ENCODE measurements at regions not wholly inside any gene's neighbourhood (a gene's known extent, or its start where the extent isn't known, plus 50 kb on each side); places are given as distances from the start of the nearest gene placed in this dataset.

- H3K4ac ChIP-seq (ENCODE audit: low read depth, low read length) = no peak overlapping the region
- no peaks in the 10 kb centered on the region for H3K79me2 ChIP-seq (ENCODE audit: control insufficient read depth, insufficient read depth, low read length, poor library complexity)
- no peaks in the 10 kb centered on the region for H3K36me3 ChIP-seq (ENCODE audit: control insufficient read depth in 1 of 2, insufficient read depth in 2 of 2, low read length in 2 of 2)
- H3K9me3 ChIP-seq (ENCODE audit: insufficient read depth, low read depth, low read length) = no peaks in the 10 kb centered on the region
- no peak overlapping the region for H3K27ac ChIP-seq (ENCODE audit: low read depth, low read length)
- no peak overlapping the region for H3K18ac ChIP-seq (ENCODE audit: low read length)
- no peak overlapping the region for H3K23ac ChIP-seq (ENCODE audit: low read length)
- no peak overlapping the region for H3K4me3 ChIP-seq (ENCODE audit: low read depth, low read length)
- no peak overlapping the region for H3K4me2 ChIP-seq (ENCODE audit: low read length)
- DNase-seq = no peak
- no peak overlapping the region for H2BK120ac ChIP-seq (ENCODE audit: insufficient read depth, low read length, poor library complexity)
- no peak overlapping the region for H4K12ac ChIP-seq (ENCODE audit: low read depth, low read length)
- H3K14ac ChIP-seq (ENCODE audit: low read length) = no peak overlapping the region
- no peak overlapping the region for H2AK5ac ChIP-seq (ENCODE audit: low read length)
- no peak overlapping the region for H2AFZ ChIP-seq (ENCODE audit: insufficient read depth, low read length, poor library complexity)
- peaks cover 0 to 2% of the 10 kb centered on the region in 2 experiments for H3K4me1 ChIP-seq (ENCODE audit: control insufficient read depth in 1 of 2, insufficient read depth in 2 of 2, low read length in 2 of 2)
- no peaks in the 10 kb centered on the region for H3K27me3 ChIP-seq (ENCODE audit: insufficient read depth, low read length)
- H2BK5ac ChIP-seq (ENCODE audit: low read depth, low read length, poor library complexity) = no peak overlapping the region
- no peak overlapping the region for H2BK12ac ChIP-seq (ENCODE audit: low read length)
- no peak overlapping the region for H3K9ac ChIP-seq (ENCODE audit: low read length)
- no peak overlapping the region for H4K91ac ChIP-seq (ENCODE audit: low read depth, low read length)
- H4K8ac ChIP-seq (ENCODE audit: low read depth, low read length) = no peak overlapping the region
- no peaks in the 10 kb centered on the region for H3K79me1 ChIP-seq (ENCODE audit: low read length)
These were observed 102.1 kb downstream of the AREG start for GRCh38 chr4:74547042-74547441.

- Histone ChIP-seq H4K12ac (ENCODE audit: low read depth, low read length) (no peak overlapping the region), H3K79me2 (ENCODE audit: control insufficient read depth, insufficient read depth, low read length, poor library complexity) (no peaks in the 10 kb centered on the region), H4K91ac (ENCODE audit: low read depth, low read length) (no peak overlapping the region), H3K9me3 (ENCODE audit: insufficient read depth, low read depth, low read length) (no peaks in the 10 kb centered on the region), H3K27me3 (ENCODE audit: insufficient read depth, low read length) (no peaks in the 10 kb centered on the region), H2BK120ac (ENCODE audit: insufficient read depth, low read length, poor library complexity) (no peak overlapping the region), H3K4me1 (ENCODE audit: control insufficient read depth in 1 of 2, insufficient read depth in 2 of 2, low read length in 2 of 2) (peaks cover 0 to 2% of the 10 kb centered on the region in 2 experiments), H4K8ac (ENCODE audit: low read depth, low read length) (no peak overlapping the region), H3K9ac (ENCODE audit: low read length) (no peak overlapping the region), H3K4me2 (ENCODE audit: low read length) (no peak overlapping the region), H3K4ac (ENCODE audit: low read depth, low read length) (no peak overlapping the region), H2AK5ac (ENCODE audit: low read length) (no peak overlapping the region), H2AFZ (ENCODE audit: insufficient read depth, low read length, poor library complexity) (no peak overlapping the region), H3K18ac (ENCODE audit: low read length) (no peak overlapping the region), H3K36me3 (ENCODE audit: control insufficient read depth in 1 of 2, insufficient read depth in 2 of 2, low read length in 2 of 2) (no peaks in the 10 kb centered on the region), H3K4me3 (ENCODE audit: low read depth, low read length) (no peak overlapping the region), H3K27ac (ENCODE audit: low read depth, low read length) (no peak overlapping the region), H3K23ac (ENCODE audit: low read length) (no peak overlapping the region), H3K14ac (ENCODE audit: low read length) (no peak overlapping the region), H2BK12ac (ENCODE audit: low read length) (no peak overlapping the region), H3K79me1 (ENCODE audit: low read length) (no peaks in the 10 kb centered on the region), H2BK5ac (ENCODE audit: low read depth, low read length, poor library complexity) (no peak overlapping the region)
- DNase-seq = no peak
- WGBS (ENCODE audit: extremely low coverage, insufficient coverage, insufficient read length) = no CpG with 5 or more reads among the region's 2 CpGs
These were observed 103.6 kb downstream of the AREG start for GRCh38 chr4:74548561-74548960.

- Histone ChIP-seq H4K8ac (ENCODE audit: low read depth, low read length) (no peak overlapping the region), H4K12ac (ENCODE audit: low read depth, low read length) (no peak overlapping the region), H2BK5ac (ENCODE audit: low read depth, low read length, poor library complexity) (no peak overlapping the region), H2AFZ (ENCODE audit: insufficient read depth, low read length, poor library complexity) (no peak overlapping the region), H3K4me1 (ENCODE audit: control insufficient read depth in 1 of 2, insufficient read depth in 2 of 2, low read length in 2 of 2) (peaks cover 0 to 2% of the 10 kb centered on the region in 2 experiments), H4K91ac (ENCODE audit: low read depth, low read length) (no peak overlapping the region), H3K9ac (ENCODE audit: low read length) (no peak overlapping the region), H3K4ac (ENCODE audit: low read depth, low read length) (no peak overlapping the region), H3K79me1 (ENCODE audit: low read length) (no peaks in the 10 kb centered on the region), H3K27ac (ENCODE audit: low read depth, low read length) (no peak overlapping the region), H3K79me2 (ENCODE audit: control insufficient read depth, insufficient read depth, low read length, poor library complexity) (no peaks in the 10 kb centered on the region), H3K36me3 (ENCODE audit: control insufficient read depth in 1 of 2, insufficient read depth in 2 of 2, low read length in 2 of 2) (no peaks in the 10 kb centered on the region), H3K18ac (ENCODE audit: low read length) (no peak overlapping the region), H3K4me2 (ENCODE audit: low read length) (no peak overlapping the region), H2BK120ac (ENCODE audit: insufficient read depth, low read length, poor library complexity) (no peak overlapping the region), H3K9me3 (ENCODE audit: insufficient read depth, low read depth, low read length) (no peaks in the 10 kb centered on the region), H3K27me3 (ENCODE audit: insufficient read depth, low read length) (no peaks in the 10 kb centered on the region), H3K23ac (ENCODE audit: low read length) (no peak overlapping the region), H2AK5ac (ENCODE audit: low read length) (no peak overlapping the region), H3K4me3 (ENCODE audit: low read depth, low read length) (no peak overlapping the region), H3K14ac (ENCODE audit: low read length) (no peak overlapping the region), H2BK12ac (ENCODE audit: low read length) (no peak overlapping the region)
- no CpG with 5 or more reads among the region's 2 CpGs for WGBS (ENCODE audit: extremely low coverage, insufficient coverage, insufficient read length)
- DNase-seq = peak in 1 of 2 donors; percentile 18
These were observed 105.0 kb downstream of the AREG start for GRCh38 chr4:74549936-74550335.

- H2AK5ac ChIP-seq (ENCODE audit: low read length) = no peak overlapping the region
- H3K27me3 ChIP-seq (ENCODE audit: insufficient read depth, low read length) = no peaks in the 10 kb centered on the region
- H3K23ac ChIP-seq (ENCODE audit: low read length) = no peak overlapping the region
- no peak overlapping the region for H4K8ac ChIP-seq (ENCODE audit: low read depth, low read length)
- no peak overlapping the region for H3K14ac ChIP-seq (ENCODE audit: low read length)
- no peak overlapping the region for H3K27ac ChIP-seq (ENCODE audit: low read depth, low read length)
- no peak overlapping the region for H2BK5ac ChIP-seq (ENCODE audit: low read depth, low read length, poor library complexity)
- H3K9me3 ChIP-seq (ENCODE audit: insufficient read depth, low read depth, low read length) = no peaks in the 10 kb centered on the region
- H3K4me3 ChIP-seq (ENCODE audit: low read depth, low read length) = no peak overlapping the region
- no peak overlapping the region for H3K4ac ChIP-seq (ENCODE audit: low read depth, low read length)
- H3K18ac ChIP-seq (ENCODE audit: low read length) = no peak overlapping the region
- H2BK12ac ChIP-seq (ENCODE audit: low read length) = no peak overlapping the region
- no peak overlapping the region for H2AFZ ChIP-seq (ENCODE audit: insufficient read depth, low read length, poor library complexity)
- no peaks in the 10 kb centered on the region for H3K79me2 ChIP-seq (ENCODE audit: control insufficient read depth, insufficient read depth, low read length, poor library complexity)
- no peaks in the 10 kb centered on the region for H3K79me1 ChIP-seq (ENCODE audit: low read length)
- no peak overlapping the region for H4K12ac ChIP-seq (ENCODE audit: low read depth, low read length)
- H3K4me2 ChIP-seq (ENCODE audit: low read length) = no peak overlapping the region
- no peaks in the 10 kb centered on the region for H3K4me1 ChIP-seq (ENCODE audit: control insufficient read depth in 1 of 2, insufficient read depth in 2 of 2, low read length in 2 of 2)
- no peak overlapping the region for H2BK120ac ChIP-seq (ENCODE audit: insufficient read depth, low read length, poor library complexity)
- no peak overlapping the region for H4K91ac ChIP-seq (ENCODE audit: low read depth, low read length)
- DNase-seq = no peak
- no peak overlapping the region for H3K9ac ChIP-seq (ENCODE audit: low read length)
- H3K36me3 ChIP-seq (ENCODE audit: control insufficient read depth in 1 of 2, insufficient read depth in 2 of 2, low read length in 2 of 2) = no peaks in the 10 kb centered on the region
These were observed 110.3 kb downstream of the AREG start for GRCh38 chr4:74555231-74555630.

DNA sequence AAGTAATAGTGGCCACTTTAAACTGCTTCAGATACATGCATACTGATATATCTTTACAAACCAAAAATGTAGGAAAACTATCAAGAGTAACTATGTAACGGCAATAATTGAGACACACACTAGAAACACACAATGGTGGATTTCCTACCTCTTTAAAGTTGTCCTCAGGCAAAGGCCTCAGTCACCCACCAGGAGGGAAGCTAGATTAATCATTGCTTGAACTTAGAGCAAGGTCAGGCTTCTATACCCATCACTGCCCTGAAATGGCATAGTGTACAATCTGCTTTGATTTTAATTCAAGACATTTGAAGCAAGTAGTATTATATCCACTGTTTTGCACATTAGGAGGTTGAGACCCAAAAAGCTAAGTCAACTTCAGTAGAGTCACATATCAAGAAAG is 110.9 kb downstream of the AREG start:
- Histone ChIP-seq H3K4me2 (ENCODE audit: low read length) (no peak overlapping the region), H3K36me3 (ENCODE audit: control insufficient read depth in 1 of 2, insufficient read depth in 2 of 2, low read length in 2 of 2) (no peaks in the 10 kb centered on the region), H3K18ac (ENCODE audit: low read length) (no peak overlapping the region), H2AFZ (ENCODE audit: insufficient read depth, low read length, poor library complexity) (no peak overlapping the region), H3K79me2 (ENCODE audit: control insufficient read depth, insufficient read depth, low read length, poor library complexity) (no peaks in the 10 kb centered on the region), H2BK12ac (ENCODE audit: low read length) (no peak overlapping the region), H3K14ac (ENCODE audit: low read length) (no peak overlapping the region), H3K4ac (ENCODE audit: low read depth, low read length) (no peak overlapping the region), H2BK5ac (ENCODE audit: low read depth, low read length, poor library complexity) (no peak overlapping the region), H3K9me3 (ENCODE audit: insufficient read depth, low read depth, low read length) (no peaks in the 10 kb centered on the region), H3K27me3 (ENCODE audit: insufficient read depth, low read length) (no peaks in the 10 kb centered on the region), H4K8ac (ENCODE audit: low read depth, low read length) (no peak overlapping the region), H2AK5ac (ENCODE audit: low read length) (no peak overlapping the region), H2BK120ac (ENCODE audit: insufficient read depth, low read length, poor library complexity) (no peak overlapping the region), H3K79me1 (ENCODE audit: low read length) (no peaks in the 10 kb centered on the region), H3K27ac (ENCODE audit: low read depth, low read length) (no peak overlapping the region), H3K9ac (ENCODE audit: low read length) (no peak overlapping the region), H3K23ac (ENCODE audit: low read length) (no peak overlapping the region), H3K4me1 (ENCODE audit: control insufficient read depth in 1 of 2, insufficient read depth in 2 of 2, low read length in 2 of 2) (no peaks in the 10 kb centered on the region), H4K12ac (ENCODE audit: low read depth, low read length) (no peak overlapping the region), H3K4me3 (ENCODE audit: low read depth, low read length) (no peak overlapping the region), H4K91ac (ENCODE audit: low read depth, low read length) (no peak overlapping the region)
- no CpG with 5 or more reads among the region's 1 CpG for WGBS (ENCODE audit: extremely low coverage, insufficient coverage, insufficient read length)
- DNase-seq = no peak

Data from trophoblast cell (in vitro differentiated cells and primary cell).